Memory B cell (primary cell): ENCODE measurements at regions not wholly inside any gene's neighbourhood (a gene's known extent, or its start where the extent isn't known, plus 50 kb on each side); places are given as distances from the start of the nearest gene placed in this dataset.
A peak's percentile ranks its signal among the peaks of the same experiment; 100 is the strongest.

Source experiments
- ATAC-seq: fragments of 150-1000 bp; cut with Tn5 transposase; 2 replicates; pipeline ENCODE4 v1.10.0; 2021; ENCODE audit warnings: low read depth, mild to moderate bottlenecking, moderate library complexity
- DNase-seq, 2 donors: peaks; one replicate each; pipeline ENCODE4 v3.0.0; 2022; ENCODE audit warnings: low spot score in 2 of 2
- H3K27ac Mint-ChIP-seq: one replicate; pipeline ENCODE4 v1.8.0; 2022; ENCODE audit warnings: mild to moderate bottlenecking, moderate library complexity, mixed read lengths
- H3K27me3 Mint-ChIP-seq: one replicate; pipeline ENCODE4 v1.8.0; 2022; ENCODE audit warnings: mixed read lengths
- H3K36me3 Mint-ChIP-seq: one replicate; pipeline ENCODE4 v1.8.0; 2022; ENCODE audit warnings: mild to moderate bottlenecking, mixed read lengths
- H3K4me1 Mint-ChIP-seq: one replicate; pipeline ENCODE4 v1.8.0; 2022; ENCODE audit warnings: mixed read lengths
- H3K4me3 Mint-ChIP-seq: one replicate; pipeline ENCODE4 v1.8.0; 2022; ENCODE audit warnings: mild to moderate bottlenecking, moderate library complexity, mixed read lengths
- H3K9me3 Mint-ChIP-seq: one replicate; pipeline ENCODE4 v1.8.0; 2022; ENCODE audit warnings: mixed read lengths

DNA sequence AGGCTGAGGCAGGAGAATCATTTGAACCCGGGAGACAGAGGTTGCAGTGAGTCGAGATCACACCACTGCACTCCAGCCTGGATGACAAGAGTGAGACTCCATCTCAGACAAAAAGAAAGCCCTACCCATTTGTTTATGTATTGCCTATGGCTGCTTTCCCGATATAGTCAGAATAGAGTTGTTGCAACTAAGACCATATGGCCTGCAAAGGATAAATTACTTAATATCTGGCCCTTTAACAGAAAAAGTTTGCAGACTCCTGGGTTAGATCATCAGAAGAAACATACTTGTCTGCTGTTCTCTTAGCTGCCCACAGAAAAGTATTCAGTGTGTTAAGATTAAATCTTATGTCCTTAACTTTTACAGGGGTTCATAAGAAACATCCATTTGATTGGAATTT is 122.4 kb upstream of the VASH1 start:
- no peak for ATAC-seq
- no peak for DNase-seq
- Mint-ChIP-seq H3K4me3 (no peak overlapping the region), H3K4me1 (no peaks in the 10 kb centered on the region), H3K27ac (no peak overlapping the region), H3K36me3 (no peaks in the 10 kb centered on the region), H3K9me3 (peaks cover 3% of the 10 kb centered on the region), H3K27me3 (peaks cover 13% of the 10 kb centered on the region)

DNA sequence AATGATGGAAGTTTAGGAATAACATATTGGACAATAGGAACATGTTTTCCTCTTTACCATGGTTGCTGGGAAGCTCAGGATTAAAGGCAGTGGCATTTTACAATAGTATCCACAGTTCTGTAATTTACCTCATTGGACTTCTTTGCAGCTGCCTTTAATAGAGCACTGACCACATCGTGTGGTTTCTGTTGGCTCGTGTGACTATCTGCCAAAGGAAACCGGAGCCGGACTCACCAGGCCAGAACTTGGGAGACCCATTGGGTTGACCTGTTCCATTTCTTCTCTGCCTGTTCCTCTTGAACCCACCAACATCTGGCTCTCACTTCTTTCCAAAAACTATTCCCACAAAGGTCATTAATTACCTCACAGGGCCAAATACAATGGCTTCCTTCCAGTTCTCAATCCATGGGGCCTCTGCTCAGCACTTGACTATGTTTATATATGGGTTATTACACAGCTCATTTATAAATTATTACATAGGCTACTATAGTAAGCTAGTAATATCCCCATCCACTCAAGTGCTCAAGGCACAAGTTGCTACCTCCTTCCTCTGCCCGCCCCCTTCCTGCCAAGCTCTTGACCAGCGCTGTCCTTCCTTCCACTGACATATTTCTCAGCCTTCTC is 121.5 kb upstream of the VASH1 start:
- Mint-ChIP-seq H3K27me3 (peaks cover 15% of the 10 kb centered on the region), H3K27ac (no peak overlapping the region), H3K4me1 (no peaks in the 10 kb centered on the region), H3K4me3 (no peak overlapping the region), H3K9me3 (peaks cover 3% of the 10 kb centered on the region), H3K36me3 (no peaks in the 10 kb centered on the region)
- no peak for ATAC-seq
- no peak for DNase-seq

- ATAC-seq = no peak
- no peak overlapping the region for H3K4me3 Mint-ChIP-seq
- no peak overlapping the region for H3K27ac Mint-ChIP-seq
Observed at GRCh38 chr14:76640923-76641395, 120.3 kb upstream of the VASH1 start.

DNA sequence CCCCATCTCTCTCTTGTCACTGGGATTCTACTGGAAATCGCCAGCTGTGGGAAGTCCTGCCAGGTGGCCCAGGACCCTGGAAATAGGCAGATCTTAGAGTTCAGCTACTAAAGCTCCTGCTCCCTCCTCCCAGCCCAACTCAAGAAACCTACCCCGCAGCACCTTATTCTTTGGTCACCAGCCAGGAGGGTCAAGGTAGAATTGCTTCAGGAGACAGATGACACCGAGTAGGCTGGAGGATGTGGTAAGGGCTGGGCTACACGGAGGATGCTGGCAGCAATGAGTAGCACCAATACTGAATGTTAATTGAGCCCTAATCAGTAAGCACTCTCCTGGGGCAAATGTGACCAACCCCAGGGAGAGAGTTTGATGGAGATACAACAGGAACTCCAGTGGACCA is 119.7 kb upstream of the VASH1 start:
- ATAC-seq = no peak
- DNase-seq = no peak
- no peaks in the 10 kb centered on the region for H3K36me3 Mint-ChIP-seq
- H3K4me3 Mint-ChIP-seq = no peak overlapping the region
- peaks cover 3% of the 10 kb centered on the region for H3K9me3 Mint-ChIP-seq
- peaks cover 16% of the 10 kb centered on the region for H3K27me3 Mint-ChIP-seq
- H3K4me1 Mint-ChIP-seq = no peaks in the 10 kb centered on the region
- H3K27ac Mint-ChIP-seq = no peak overlapping the region

More at GRCh38 chr14:76640923-76641395, 120.3 kb upstream of the VASH1 start:
- Mint-ChIP-seq H3K4me1 (no peaks in the 10 kb centered on the region), H3K36me3 (no peaks in the 10 kb centered on the region), H3K27me3 (peaks cover 15% of the 10 kb centered on the region), H3K9me3 (peaks cover 3% of the 10 kb centered on the region)
- no peak for DNase-seq

DNA sequence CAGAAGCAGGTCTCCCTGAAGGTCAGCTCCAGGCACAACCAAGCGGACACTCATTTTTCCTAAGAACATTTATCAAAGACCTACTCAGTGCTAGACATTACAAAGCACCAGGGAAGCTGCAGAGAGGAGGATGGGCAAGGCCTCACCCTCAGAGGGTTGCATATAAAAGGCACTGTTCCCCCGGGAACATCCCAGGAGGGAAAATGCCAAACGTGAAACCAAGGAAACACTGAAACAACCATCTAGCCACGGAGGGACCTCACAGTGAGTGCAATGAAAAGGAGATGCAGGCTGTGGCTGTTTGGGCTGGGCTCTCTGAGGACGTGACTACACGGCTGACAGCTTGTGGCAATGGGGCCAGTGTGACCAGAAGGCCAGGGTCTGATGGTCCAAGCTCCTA is 117.4 kb upstream of the VASH1 start:
- Mint-ChIP-seq H3K4me3 (no peak overlapping the region), H3K9me3 (no peaks in the 10 kb centered on the region), H3K27ac (no peak overlapping the region), H3K27me3 (peaks cover 16% of the 10 kb centered on the region), H3K4me1 (no peaks in the 10 kb centered on the region), H3K36me3 (no peaks in the 10 kb centered on the region)
- no peak for ATAC-seq
- DNase-seq = no peak

- Mint-ChIP-seq H3K4me1 (no peaks in the 10 kb centered on the region), H3K27me3 (peaks cover 16% of the 10 kb centered on the region), H3K36me3 (no peaks in the 10 kb centered on the region), H3K27ac (no peak overlapping the region), H3K4me3 (no peak overlapping the region), H3K9me3 (no peaks in the 10 kb centered on the region)
- ATAC-seq (no peak), DNase-seq (no peak)
Observed at GRCh38 chr14:76644855-76645518, 116.3 kb upstream of the VASH1 start.

DNA sequence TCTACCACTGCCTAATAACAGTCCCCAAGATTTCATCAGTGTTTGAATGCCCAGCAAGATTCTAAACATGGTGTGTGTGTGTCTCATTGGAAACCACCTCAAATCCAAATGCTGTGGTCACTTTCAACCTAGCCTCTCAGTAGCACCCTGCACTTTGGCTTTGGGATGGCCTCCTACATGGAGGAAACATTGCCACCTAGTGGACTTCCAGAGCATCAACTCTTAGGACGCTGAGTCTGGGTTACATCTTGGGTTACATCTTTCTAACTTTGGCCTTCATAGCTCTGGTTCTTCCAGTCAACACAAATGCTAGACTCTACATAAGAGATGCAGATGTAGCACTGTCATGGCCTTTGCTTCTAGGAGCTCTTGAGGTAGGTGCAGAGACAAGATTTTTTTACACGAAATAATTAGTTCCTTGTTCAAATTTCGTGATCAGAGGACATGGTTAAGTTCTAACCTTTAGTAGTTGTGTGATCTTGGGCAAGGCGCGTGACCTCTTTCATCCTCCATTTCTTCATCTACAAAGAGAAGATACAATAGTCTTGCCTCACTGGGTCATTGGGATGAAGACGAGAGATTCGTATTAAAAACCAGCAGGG is 113.5 kb upstream of the VASH1 start:
- peak in 1 of 2 donors; percentile 16 for DNase-seq
- no peak overlapping the region for H3K4me3 Mint-ChIP-seq
- no peaks in the 10 kb centered on the region for H3K36me3 Mint-ChIP-seq
- H3K4me1 Mint-ChIP-seq = no peaks in the 10 kb centered on the region
- ATAC-seq = no peak
- no peak overlapping the region for H3K27ac Mint-ChIP-seq
- H3K27me3 Mint-ChIP-seq = peaks cover 9% of the 10 kb centered on the region
- H3K9me3 Mint-ChIP-seq = no peaks in the 10 kb centered on the region

- Mint-ChIP-seq H3K27ac (no peak overlapping the region), H3K36me3 (no peaks in the 10 kb centered on the region), H3K4me1 (no peaks in the 10 kb centered on the region), H3K4me3 (no peak overlapping the region), H3K9me3 (no peaks in the 10 kb centered on the region), H3K27me3 (peaks cover 7% of the 10 kb centered on the region)
- DNase-seq = no peak
- no peak for ATAC-seq
Observed at GRCh38 chr14:76651410-76652055, 109.7 kb upstream of the VASH1 start.

- DNase-seq (no peak), ATAC-seq (no peak)
- no peaks in the 10 kb centered on the region for H3K4me1 Mint-ChIP-seq
- H3K27me3 Mint-ChIP-seq = peaks cover 10% of the 10 kb centered on the region
- H3K36me3 Mint-ChIP-seq = no peaks in the 10 kb centered on the region
- peaks cover 6% of the 10 kb centered on the region for H3K9me3 Mint-ChIP-seq
- no peak overlapping the region for H3K4me3 Mint-ChIP-seq
- H3K27ac Mint-ChIP-seq = no peak overlapping the region
Observed at GRCh38 chr14:76653875-76654572, 107.2 kb upstream of the VASH1 start.

DNA sequence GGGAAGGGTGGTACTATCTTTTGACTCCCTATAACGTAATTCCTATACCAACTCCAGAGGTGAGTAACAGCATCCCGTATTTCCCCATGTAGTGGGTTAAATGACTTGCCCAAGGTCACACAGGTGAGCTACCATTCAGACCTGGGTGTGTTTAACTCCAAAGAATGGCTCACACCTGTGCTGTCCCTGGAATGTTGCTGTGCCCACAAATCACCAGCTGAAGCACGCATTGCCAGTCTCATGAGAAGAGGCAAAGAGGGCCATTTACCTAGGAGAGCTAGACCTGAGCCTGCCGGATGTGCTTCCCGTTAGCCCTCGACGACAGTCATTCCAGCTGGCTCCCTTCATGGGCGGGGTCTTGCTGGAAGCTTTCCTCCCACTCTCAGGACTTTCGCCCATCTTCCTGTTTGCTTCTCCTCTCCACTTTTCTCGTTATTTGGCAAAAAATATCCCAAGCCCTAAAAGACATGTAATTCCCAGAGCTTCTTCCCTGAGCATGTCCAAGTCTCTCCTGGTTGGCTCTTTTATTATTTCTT is 106.6 kb upstream of the VASH1 start:
- DNase-seq = no peak

DNA sequence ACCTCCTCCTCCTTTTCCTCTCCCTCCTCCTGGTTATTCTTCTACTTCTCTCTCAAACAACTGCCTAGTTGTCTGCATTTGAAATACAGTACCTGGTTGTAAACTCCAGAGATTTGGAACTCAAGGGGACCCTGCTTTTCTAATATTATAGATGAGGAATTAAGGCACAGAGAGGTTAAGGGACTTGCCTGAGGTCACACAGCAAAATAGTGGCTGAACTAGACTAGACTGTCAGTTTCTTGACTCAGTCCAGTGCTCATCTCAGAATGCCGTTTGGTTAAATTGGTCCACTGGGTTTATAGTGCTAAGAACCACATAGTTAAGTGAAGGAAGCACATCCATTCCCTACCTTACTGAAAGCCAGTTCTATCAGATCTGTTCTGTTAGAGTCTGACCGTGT is 105.9 kb upstream of the VASH1 start:
- no peak overlapping the region for H3K4me3 Mint-ChIP-seq
- peaks cover 12% of the 10 kb centered on the region for H3K27me3 Mint-ChIP-seq
- H3K27ac Mint-ChIP-seq = no peak overlapping the region
- H3K36me3 Mint-ChIP-seq = no peaks in the 10 kb centered on the region
- DNase-seq (no peak), ATAC-seq (no peak)
- no peaks in the 10 kb centered on the region for H3K4me1 Mint-ChIP-seq
- peaks cover 8% of the 10 kb centered on the region for H3K9me3 Mint-ChIP-seq

More for the DNA sequence above, 106.6 kb upstream of the VASH1 start:
- Mint-ChIP-seq H3K27me3 (peaks cover 10% of the 10 kb centered on the region), H3K4me1 (no peaks in the 10 kb centered on the region), H3K27ac (no peak overlapping the region), H3K9me3 (peaks cover 8% of the 10 kb centered on the region), H3K4me3 (no peak overlapping the region), H3K36me3 (no peaks in the 10 kb centered on the region)
- ATAC-seq = no peak

GRCh38 chr14:76656592-76656991 is 104.7 kb upstream of the VASH1 start:
- no peak for ATAC-seq
- H3K9me3 Mint-ChIP-seq = peaks cover 8% of the 10 kb centered on the region

DNA sequence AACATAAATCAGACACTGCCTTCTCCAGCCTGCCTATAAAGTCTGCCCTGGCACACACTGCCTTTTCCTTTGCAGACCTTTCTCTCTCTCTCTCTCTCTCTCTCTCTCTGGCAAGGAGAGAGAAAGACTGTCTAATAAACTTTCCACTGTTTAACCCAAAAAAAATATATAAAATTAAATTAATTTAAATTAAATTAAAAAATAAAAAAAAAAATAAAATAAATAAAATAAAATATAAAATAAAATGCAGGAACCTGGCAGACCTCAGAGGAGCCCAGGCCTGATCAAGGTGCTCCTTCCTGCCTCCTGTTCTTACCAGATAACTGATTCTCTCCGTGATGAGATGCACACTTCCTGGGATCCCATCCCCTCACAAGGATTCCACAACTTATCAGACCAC is 103.9 kb upstream of the VASH1 start:
- no peak overlapping the region for H3K27ac Mint-ChIP-seq
- ATAC-seq (no peak), DNase-seq (no peak)
- peaks cover 16% of the 10 kb centered on the region for H3K27me3 Mint-ChIP-seq
- no peak overlapping the region for H3K4me3 Mint-ChIP-seq
- H3K36me3 Mint-ChIP-seq = no peaks in the 10 kb centered on the region
- H3K9me3 Mint-ChIP-seq = peaks cover 8% of the 10 kb centered on the region
- no peaks in the 10 kb centered on the region for H3K4me1 Mint-ChIP-seq

More at GRCh38 chr14:76656592-76656991, 104.7 kb upstream of the VASH1 start:
- DNase-seq = no peak
- H3K36me3 Mint-ChIP-seq = no peaks in the 10 kb centered on the region
- no peak overlapping the region for H3K27ac Mint-ChIP-seq
- no peaks in the 10 kb centered on the region for H3K4me1 Mint-ChIP-seq
- H3K4me3 Mint-ChIP-seq = no peak overlapping the region
- H3K27me3 Mint-ChIP-seq = peaks cover 14% of the 10 kb centered on the region
